ENCODE measurements at regions not wholly inside any gene's neighbourhood (a gene's known extent, or its start where the extent isn't known, plus 50 kb on each side); places are given as distances from the start of the nearest gene placed in this dataset.

GRCh38 chr10:108307250-108307924, 1142.9 kb upstream of the SORCS1 start:
- no peak overlapping the region for H3K4me2 ChIP-seq
- H3K27ac ChIP-seq: no peak overlapping the region
- no peaks in the 10 kb centered on the region for H3K9me3 ChIP-seq (ENCODE audit: insufficient read depth, low read depth)
- no peaks in the 10 kb centered on the region for H3K36me3 ChIP-seq (ENCODE audit: low read depth)
- H3K79me2 ChIP-seq (ENCODE audit: low read depth): no peaks in the 10 kb centered on the region
- no peak for TF ChIP-seq EZH2 (IDR thresholded peaks at IDR 0.05; ENCODE audit: low read depth)
- intact Hi-C loops (cut with micrococcal nuclease; ENCODE audit: unreplicated experiment): no loop called here
- H3F3A ChIP-seq (ENCODE audit: insufficient read depth, low read depth): no peaks in the 10 kb centered on the region
- no peaks in the 10 kb centered on the region for H3K4me1 ChIP-seq (replicated peaks; ENCODE audit: insufficient read depth)
- no peak overlapping the region for H2AFZ ChIP-seq
- no peaks in the 10 kb centered on the region for H4K20me1 ChIP-seq (ENCODE audit: insufficient read depth)
- H3K27me3 ChIP-seq (ENCODE audit: insufficient read depth, low read depth): no peaks in the 10 kb centered on the region
- ChIA-PET CTCF (no interaction called here), POLR2A (ENCODE audit: unreplicated experiment) (no interaction called here)
- no peak for DNase-seq
- no peaks in the 10 kb centered on the region for H3K9me2 ChIP-seq (ENCODE audit: insufficient read depth)
- no peak overlapping the region for H3K4me3 ChIP-seq
- no TSS peak for BruUV-seq (replicated peaks)

GRCh38 chr10:108303149-108303548, 1138.6 kb upstream of the SORCS1 start:
- Histone ChIP-seq H2AFZ (no peak overlapping the region), H3F3A (ENCODE audit: insufficient read depth, low read depth) (no peaks in the 10 kb centered on the region), H3K9me2 (ENCODE audit: insufficient read depth) (no peaks in the 10 kb centered on the region), H3K4me1 (replicated peaks; ENCODE audit: insufficient read depth) (no peaks in the 10 kb centered on the region), H3K4me3 (no peak overlapping the region), H3K9me3 (ENCODE audit: insufficient read depth, low read depth) (no peaks in the 10 kb centered on the region), H3K4me2 (no peak overlapping the region), H3K27me3 (ENCODE audit: insufficient read depth, low read depth) (no peaks in the 10 kb centered on the region), H4K20me1 (ENCODE audit: insufficient read depth) (no peaks in the 10 kb centered on the region), H3K27ac (no peak overlapping the region), H3K79me2 (ENCODE audit: low read depth) (no peaks in the 10 kb centered on the region), H3K36me3 (ENCODE audit: low read depth) (no peaks in the 10 kb centered on the region)
- no peak for DNase-seq
- TF ChIP-seq EZH2 (IDR thresholded peaks at IDR 0.05; ENCODE audit: low read depth) (no peak), CTCF (conservative IDR thresholded peaks at IDR 0.05) (no peak)
- ChIA-PET POLR2A (ENCODE audit: unreplicated experiment) (no interaction called here), CTCF (no interaction called here)
- intact Hi-C loops (cut with micrococcal nuclease; ENCODE audit: unreplicated experiment): no loop called here
- no TSS peak for BruUV-seq (replicated peaks)

GRCh38 chr10:108301002-108301401, 1136.5 kb upstream of the SORCS1 start:
- DNase-seq: no peak
- intact Hi-C loops (cut with micrococcal nuclease; ENCODE audit: unreplicated experiment): no loop called here
- no TSS peak for BruUV-seq (replicated peaks)
- Histone ChIP-seq H3K9me2 (ENCODE audit: insufficient read depth) (no peaks in the 10 kb centered on the region), H2AFZ (no peak overlapping the region), H3K4me1 (replicated peaks; ENCODE audit: insufficient read depth) (no peaks in the 10 kb centered on the region), H4K20me1 (ENCODE audit: insufficient read depth) (no peaks in the 10 kb centered on the region), H3K36me3 (ENCODE audit: low read depth) (no peaks in the 10 kb centered on the region), H3F3A (ENCODE audit: insufficient read depth, low read depth) (no peaks in the 10 kb centered on the region), H3K4me2 (no peak overlapping the region), H3K27me3 (ENCODE audit: insufficient read depth, low read depth) (no peaks in the 10 kb centered on the region), H3K9me3 (ENCODE audit: insufficient read depth, low read depth) (no peaks in the 10 kb centered on the region), H3K79me2 (ENCODE audit: low read depth) (no peaks in the 10 kb centered on the region), H3K4me3 (no peak overlapping the region), H3K27ac (no peak overlapping the region)
- POLR2A ChIA-PET (ENCODE audit: unreplicated experiment): no interaction called here
- CTCF ChIA-PET: no interaction called here
- TF ChIP-seq EZH2 (IDR thresholded peaks at IDR 0.05; ENCODE audit: low read depth): no peak
- TF ChIP-seq CTCF (conservative IDR thresholded peaks at IDR 0.05): no peak

- no peaks in the 10 kb centered on the region for H3K9me2 ChIP-seq (ENCODE audit: insufficient read depth)
- H3K9me3 ChIP-seq (ENCODE audit: insufficient read depth, low read depth): no peaks in the 10 kb centered on the region
- intact Hi-C loops (cut with micrococcal nuclease; ENCODE audit: unreplicated experiment): no loop called here
- no peaks in the 10 kb centered on the region for H3K79me2 ChIP-seq (ENCODE audit: low read depth)
- H3K36me3 ChIP-seq (ENCODE audit: low read depth): no peaks in the 10 kb centered on the region
- no peaks in the 10 kb centered on the region for H4K20me1 ChIP-seq (ENCODE audit: insufficient read depth)
- no TSS peak for BruUV-seq (replicated peaks)
- H3K4me1 ChIP-seq (replicated peaks; ENCODE audit: insufficient read depth): no peaks in the 10 kb centered on the region
- no peak overlapping the region for H3K4me2 ChIP-seq
- H3F3A ChIP-seq (ENCODE audit: insufficient read depth, low read depth): no peaks in the 10 kb centered on the region
- no peak overlapping the region for H2AFZ ChIP-seq
- DNase-seq: no peak
- no peak for TF ChIP-seq EZH2 (IDR thresholded peaks at IDR 0.05; ENCODE audit: low read depth)
- TF ChIP-seq CTCF (conservative IDR thresholded peaks at IDR 0.05): no peak
- H3K27ac ChIP-seq: no peak overlapping the region
- no peaks in the 10 kb centered on the region for H3K27me3 ChIP-seq (ENCODE audit: insufficient read depth, low read depth)
- ChIA-PET POLR2A (ENCODE audit: unreplicated experiment) (no interaction called here), CTCF (no interaction called here)
- no peak overlapping the region for H3K4me3 ChIP-seq
Measured at GRCh38 chr10:108290823-108291222, 1126.3 kb upstream of the SORCS1 start.

Data from PC-9 (cell line).